ENCODE measurements at regions not wholly inside any gene's neighbourhood (a gene's known extent, or its start where the extent isn't known, plus 50 kb on each side); places are given as distances from the start of the nearest gene placed in this dataset.

DNA sequence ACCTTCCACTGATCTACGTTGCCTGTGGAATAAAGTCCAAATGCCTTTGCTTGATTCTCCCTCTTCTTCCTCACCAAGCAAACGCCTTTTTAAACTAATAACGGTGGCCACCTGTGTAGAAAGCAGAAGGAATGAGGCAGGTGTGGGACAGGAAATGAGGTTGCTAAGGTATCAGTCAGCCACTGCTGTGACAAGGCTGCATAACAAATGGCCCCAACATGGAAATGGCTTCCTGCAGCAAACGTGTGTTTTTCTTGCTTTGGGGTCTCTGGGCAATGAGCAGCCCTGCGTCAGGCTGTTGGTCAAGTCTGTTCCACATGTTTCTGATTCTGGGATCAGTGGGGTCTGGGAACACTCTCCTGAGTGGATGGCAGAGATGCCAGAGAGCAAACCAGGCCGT, 56.0 kb upstream of the EN2 start:
- no peak for ATAC-seq
- H3K4me1 Mint-ChIP-seq, result peaks cover 13% of the 10 kb centered on the region

DNA sequence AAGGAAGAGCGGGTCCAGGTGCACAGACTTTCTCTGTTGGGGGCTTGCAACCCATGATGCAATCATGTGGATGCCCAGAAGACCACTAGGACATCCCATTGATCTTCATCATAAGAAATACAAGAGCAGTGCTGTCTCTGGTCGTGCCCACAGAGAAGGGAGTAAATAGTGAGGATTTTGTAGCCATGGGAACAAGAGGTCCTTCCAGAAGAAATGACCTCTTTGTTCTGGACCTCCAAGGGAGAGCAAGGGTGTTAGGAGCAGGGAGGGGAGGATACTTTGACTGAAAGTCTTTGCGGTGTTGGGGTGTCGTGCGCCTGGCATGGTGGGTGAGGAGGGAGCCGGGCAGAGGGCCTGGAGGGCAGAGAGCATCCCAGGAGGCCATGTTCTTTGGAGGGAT, 55.0 kb upstream of the EN2 start:
- Mint-ChIP-seq H3K27ac (no peak overlapping the region), H3K36me3 (no peaks in the 10 kb centered on the region)

More for the DNA sequence above, 56.0 kb upstream of the EN2 start:
- H3K36me3 Mint-ChIP-seq, result no peaks in the 10 kb centered on the region
- no peak overlapping the region for H3K4me3 Mint-ChIP-seq
- H3K9me3 Mint-ChIP-seq, result no peaks in the 10 kb centered on the region
- H3K27ac Mint-ChIP-seq, result no peak overlapping the region
- no peak for DNase-seq (ENCODE audit: low spot score in 2 of 2)

DNA sequence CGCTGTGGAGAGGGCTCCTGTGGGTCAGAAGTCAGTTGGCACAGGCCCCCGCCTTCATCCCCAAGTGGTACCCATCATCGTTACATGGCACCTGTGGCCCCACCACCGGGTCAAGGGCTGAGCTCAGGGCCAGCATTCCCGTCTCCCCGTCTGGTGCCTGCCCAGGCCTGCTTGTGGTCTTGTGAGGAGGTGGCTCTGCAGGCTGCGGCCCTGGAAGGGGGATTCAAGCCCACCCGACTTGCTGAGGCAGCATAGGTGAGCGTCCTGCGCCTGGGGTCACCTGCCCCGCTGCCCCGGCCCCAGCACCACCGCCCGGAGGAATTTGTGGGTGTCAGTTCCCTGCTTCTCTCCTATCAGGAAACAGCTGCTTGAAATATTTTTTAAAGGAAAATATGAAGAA, 53.0 kb upstream of the EN2 start:
- DNase-seq (ENCODE audit: low spot score in 2 of 2), result no peak
- Mint-ChIP-seq H3K27ac (no peak overlapping the region), H3K36me3 (no peaks in the 10 kb centered on the region), H3K4me1 (peaks cover 18% of the 10 kb centered on the region), H3K9me3 (no peaks in the 10 kb centered on the region), H3K4me3 (no peak overlapping the region)
- ATAC-seq, result no peak

More for the DNA sequence above, 55.0 kb upstream of the EN2 start:
- no peaks in the 10 kb centered on the region for H3K9me3 Mint-ChIP-seq
- peaks cover 13% of the 10 kb centered on the region for H3K4me1 Mint-ChIP-seq
- ATAC-seq (no peak), DNase-seq (ENCODE audit: low spot score in 2 of 2) (no peak)
- no peak overlapping the region for H3K4me3 Mint-ChIP-seq

DNA sequence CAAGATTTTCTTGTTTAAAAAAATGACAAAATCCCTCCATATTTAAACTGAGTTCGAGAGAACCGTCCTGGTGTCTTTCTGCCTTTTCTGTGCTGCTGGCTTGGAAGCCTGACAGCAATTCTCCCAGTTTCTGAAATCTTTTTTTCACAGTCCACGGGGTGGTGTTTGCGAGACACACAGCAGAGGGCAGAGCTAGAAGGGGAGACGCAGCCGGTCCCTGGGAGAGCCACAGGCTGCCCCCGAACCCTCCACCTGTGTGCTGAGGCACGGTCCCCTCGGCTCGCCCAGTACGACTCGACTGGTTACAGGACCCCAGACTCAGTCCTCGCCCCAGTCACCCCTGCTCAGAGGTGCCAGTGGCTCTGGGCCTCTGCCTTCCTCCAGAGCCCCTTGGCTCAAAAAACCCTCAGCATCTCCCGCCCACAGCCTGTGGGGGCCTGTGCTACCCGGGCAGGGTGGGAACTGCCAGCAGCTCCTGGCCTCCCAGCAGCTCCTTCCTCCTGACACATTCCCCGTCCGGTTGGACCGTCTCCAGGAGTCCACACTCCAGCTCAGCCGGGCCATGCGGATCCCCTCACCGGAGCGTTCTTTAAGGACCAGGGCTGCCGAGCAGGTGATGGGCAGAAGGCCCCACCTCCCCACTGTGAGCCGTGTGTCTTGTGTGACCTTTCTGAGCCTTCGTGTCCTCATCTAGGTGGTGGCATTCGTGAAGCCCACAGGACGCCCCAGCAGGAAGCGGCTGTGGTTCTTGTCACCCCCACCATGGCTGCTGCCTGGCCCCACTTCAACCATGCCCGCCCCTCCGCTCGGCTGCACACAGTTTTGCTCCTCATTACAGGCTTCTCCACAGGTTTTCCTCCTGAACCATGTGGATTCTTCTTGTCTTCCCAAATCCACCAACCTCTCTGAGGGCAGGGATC, 52.3 kb upstream of the EN2 start:
- Mint-ChIP-seq H3K4me3 (no peak overlapping the region), H3K27ac (no peak overlapping the region), H3K9me3 (no peaks in the 10 kb centered on the region), H3K4me1 (peaks cover 19% of the 10 kb centered on the region), H3K36me3 (no peaks in the 10 kb centered on the region)
- peak; percentile 52 for ATAC-seq
- no peak for DNase-seq (ENCODE audit: low spot score in 2 of 2)

DNA sequence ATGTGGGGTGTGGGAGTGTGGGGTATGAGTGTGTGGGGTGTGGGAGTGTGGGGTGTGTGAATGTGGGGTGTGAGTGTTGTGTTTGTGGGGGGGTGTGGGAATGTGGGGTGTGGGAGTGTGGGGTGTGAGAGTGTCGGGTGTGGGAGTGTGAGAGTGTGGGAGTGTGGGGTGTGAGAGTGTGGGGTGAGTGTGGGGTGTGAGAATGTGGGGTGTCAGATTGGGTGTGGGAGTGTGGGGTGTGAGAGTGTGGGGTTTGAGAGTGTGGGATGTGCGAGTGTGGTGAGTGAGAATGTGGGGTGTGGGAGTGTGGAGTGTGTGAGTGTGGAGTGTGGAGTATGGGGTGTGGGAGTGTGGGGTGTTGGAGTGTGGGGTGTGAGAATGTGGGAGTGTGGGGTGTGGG, 50.1 kb upstream of the EN2 start:
- no peaks in the 10 kb centered on the region for H3K9me3 Mint-ChIP-seq
- H3K27ac Mint-ChIP-seq, result no peak overlapping the region
- ATAC-seq, result no peak
- no peaks in the 10 kb centered on the region for H3K36me3 Mint-ChIP-seq
- DNase-seq (ENCODE audit: low spot score in 2 of 2), result no peak
- H3K4me3 Mint-ChIP-seq, result no peak overlapping the region
- peaks cover 24% of the 10 kb centered on the region for H3K4me1 Mint-ChIP-seq
